GM12891 (cell line): ENCODE measurements at regions not wholly inside any gene's neighbourhood (a gene's known extent, or its start where the extent isn't known, plus 50 kb on each side); places are given as distances from the start of the nearest gene placed in this dataset.

ENCODE experiments used
- PAX5 ChIP-seq: IDR thresholded peaks from 2 replicates; pipeline ENCODE4 v1.6.1; 2011; ENCODE audit warnings: low read length, moderate library complexity, mild to moderate bottlenecking; ENCODE audit not compliant: insufficient read depth, severe bottlenecking
- POLR2A ChIP-seq: IDR thresholded peaks from 2 replicates; pipeline ENCODE4 v1.6.1; 2011; ENCODE audit warnings: low read depth, low read length, control low read depth
- POLR2AphosphoS5 ChIP-seq: IDR thresholded peaks from 2 replicates; pipeline ENCODE4 v1.6.1; 2011; ENCODE audit warnings: low read depth, low read length, control low read depth
- POU2F2 ChIP-seq: IDR thresholded peaks from 2 replicates; pipeline ENCODE4 v1.6.1; 2011; ENCODE audit warnings: low read depth, mild to moderate bottlenecking, control low read depth, low read length, moderate library complexity
- SPI1 ChIP-seq: IDR thresholded peaks from 2 replicates; pipeline ENCODE4 v1.6.1; 2011; ENCODE audit warnings: low read depth, low read length, control low read depth
- TAF1 ChIP-seq: IDR thresholded peaks from 2 replicates; pipeline ENCODE4 v1.6.1; 2011; ENCODE audit warnings: low read depth, low read length, control low read depth

GRCh38 chr14:49506650-49507049 is 79.5 kb downstream of the RPS29 start:
- TF ChIP-seq POLR2AphosphoS5, result no peak
- TF ChIP-seq SPI1, result no peak
- no peak for TF ChIP-seq POLR2A
- TF ChIP-seq PAX5, result no peak
- no peak for TF ChIP-seq TAF1
- no peak for TF ChIP-seq POU2F2
